ENCODE measurements at regions not wholly inside any gene's neighbourhood (a gene's known extent, or its start where the extent isn't known, plus 50 kb on each side); places are given as distances from the start of the nearest gene placed in this dataset.

- no peak for DNase-seq
Measured at GRCh38 chr2:71830497-71831192, 317.0 kb downstream of the CYP26B1 start.

GRCh38 chr2:71829008-71829407, 318.7 kb downstream of the CYP26B1 start:
- no peak for DNase-seq

- no peak for DNase-seq
Measured at GRCh38 chr2:71827973-71828372, 319.7 kb downstream of the CYP26B1 start.

- no peak for DNase-seq
Measured at GRCh38 chr2:71827524-71827901, 320.1 kb downstream of the CYP26B1 start.

GRCh38 chr2:71826826-71827523, 320.7 kb downstream of the CYP26B1 start:
- DNase-seq = no peak

- DNase-seq = no peak
Measured at GRCh38 chr2:71826299-71826698, 321.4 kb downstream of the CYP26B1 start.

GRCh38 chr2:71824436-71824835, 323.2 kb downstream of the CYP26B1 start:
- DNase-seq = no peak

- no peak for DNase-seq
Measured at GRCh38 chr2:71823526-71823925, 324.1 kb downstream of the CYP26B1 start.

- DNase-seq = no peak
Measured at GRCh38 chr2:71822463-71822862, 325.2 kb downstream of the CYP26B1 start.

GRCh38 chr2:71821856-71822255, 325.8 kb downstream of the CYP26B1 start:
- no peak for DNase-seq

- DNase-seq = no peak
Measured at GRCh38 chr2:71816815-71817214, 330.8 kb downstream of the CYP26B1 start.

- no peak for DNase-seq
Measured at GRCh38 chr2:71815701-71816474, 331.8 kb downstream of the CYP26B1 start.

GRCh38 chr2:71814885-71815284, 332.8 kb downstream of the CYP26B1 start:
- DNase-seq = no peak

- no peak for DNase-seq
Measured at GRCh38 chr2:71813807-71814470, 333.7 kb downstream of the CYP26B1 start.

GRCh38 chr2:71813315-71813714, 334.3 kb downstream of the CYP26B1 start:
- no peak for DNase-seq

GRCh38 chr2:71812736-71813135, 334.9 kb downstream of the CYP26B1 start:
- no peak for DNase-seq

- DNase-seq = no peak
Measured at GRCh38 chr2:71811726-71812125, 335.9 kb downstream of the CYP26B1 start.

- no peak for DNase-seq
Measured at GRCh38 chr2:71811157-71811556, 336.5 kb downstream of the CYP26B1 start.

- DNase-seq = no peak
Measured at GRCh38 chr2:71807581-71808451, 339.8 kb downstream of the CYP26B1 start.

- DNase-seq = no peak
Measured at GRCh38 chr2:71806432-71806831, 341.2 kb downstream of the CYP26B1 start.

GRCh38 chr2:71804281-71804751, 343.3 kb downstream of the CYP26B1 start:
- DNase-seq = no peak

GRCh38 chr2:71803398-71803797, 344.3 kb downstream of the CYP26B1 start:
- DNase-seq = no peak
